Upper lobe of right lung (tissue), 1 donor: ENCODE measurements at regions not wholly inside any gene's neighbourhood (a gene's known extent, or its start where the extent isn't known, plus 50 kb on each side); places are given as distances from the start of the nearest gene placed in this dataset.

ENCODE experiments used
- ATAC-seq: fragments of 200-7000 bp; cut with Tn5 transposase; one replicate; pipeline ENCODE4 v1.9.1; 2020; ENCODE audit warnings: mild to moderate bottlenecking, moderate library complexity
- DNase-seq: peaks from one replicate; pipeline ENCODE4 v3.0.0-alpha.2; 2020
- H3K27ac ChIP-seq: fragments of 200-600 bp; one replicate; pipeline ENCODE4 v1.8.0; 2022
- H3K27me3 ChIP-seq: fragments of 200-600 bp; one replicate; pipeline ENCODE4 v1.8.0; 2022; ENCODE audit warnings: mild to moderate bottlenecking
- H3K36me3 ChIP-seq: fragments of 200-600 bp; one replicate; pipeline ENCODE4 v1.8.0; 2022
- H3K4me1 ChIP-seq: fragments of 200-600 bp; one replicate; pipeline ENCODE4 v1.8.0; 2022
- H3K4me3 ChIP-seq: fragments of 200-600 bp; one replicate; pipeline ENCODE4 v1.8.0; 2022; ENCODE audit warnings: mild to moderate bottlenecking
- H3K9me3 ChIP-seq: fragments of 200-600 bp; one replicate; pipeline ENCODE4 v1.8.0; 2022
- CTCF ChIP-seq: fragments of 200-600 bp; IDR thresholded peaks from one replicate; pipeline ENCODE4 v1.8.0; 2022; ENCODE audit warnings: antibody characterized with exemption
- intact Hi-C: fragments of 100-400 bp; cut with DNase I; formaldehyde crosslinking; loops from one replicate; pipeline ENCODE4 v1.11.0; 2022
- donor health status: DM: no; HTN: yes; CAD: no; lungs with severe emphysema.

GRCh38 chr1:82451191-82451590 is 650.5 kb downstream of the ADGRL2 start:
- intact Hi-C loops = no loop called here
- no peak for TF ChIP-seq CTCF
- no peak overlapping the region for H3K27ac ChIP-seq
- no peaks in the 10 kb centered on the region for H3K4me1 ChIP-seq
- peaks cover 10% of the 10 kb centered on the region for H3K9me3 ChIP-seq
- H3K27me3 ChIP-seq = no peaks in the 10 kb centered on the region
- H3K36me3 ChIP-seq = no peaks in the 10 kb centered on the region
- ATAC-seq (no peak), DNase-seq (no peak)
- H3K4me3 ChIP-seq = no peak overlapping the region

GRCh38 chr1:82449506-82450057 is 648.8 kb downstream of the ADGRL2 start:
- no peak for DNase-seq
- Histone ChIP-seq H3K4me1 (no peaks in the 10 kb centered on the region), H3K36me3 (no peaks in the 10 kb centered on the region), H3K4me3 (no peak overlapping the region), H3K27me3 (no peaks in the 10 kb centered on the region), H3K9me3 (peaks cover 10% of the 10 kb centered on the region), H3K27ac (no peak overlapping the region)
- no peak for ATAC-seq
- intact Hi-C loops = no loop called here
- TF ChIP-seq CTCF = no peak

- no peak for DNase-seq
- no peak for ATAC-seq
- TF ChIP-seq CTCF = no peak
Observed at GRCh38 chr1:82446955-82447354, 646.2 kb downstream of the ADGRL2 start.

GRCh38 chr1:82446236-82446635 is 645.5 kb downstream of the ADGRL2 start:
- intact Hi-C loops = no loop called here
- Histone ChIP-seq H3K4me3 (no peak overlapping the region), H3K9me3 (no peaks in the 10 kb centered on the region), H3K4me1 (no peaks in the 10 kb centered on the region), H3K27ac (no peak overlapping the region), H3K36me3 (no peaks in the 10 kb centered on the region), H3K27me3 (no peaks in the 10 kb centered on the region)
- ATAC-seq (no peak), DNase-seq (no peak)
- TF ChIP-seq CTCF = no peak

More at GRCh38 chr1:82446955-82447354, 646.2 kb downstream of the ADGRL2 start:
- intact Hi-C loops = no loop called here
- Histone ChIP-seq H3K4me3 (no peak overlapping the region), H3K4me1 (no peaks in the 10 kb centered on the region), H3K9me3 (peaks cover 4% of the 10 kb centered on the region), H3K36me3 (no peaks in the 10 kb centered on the region), H3K27me3 (no peaks in the 10 kb centered on the region), H3K27ac (no peak overlapping the region)

- Histone ChIP-seq H3K4me1 (no peaks in the 10 kb centered on the region), H3K36me3 (no peaks in the 10 kb centered on the region), H3K27me3 (no peaks in the 10 kb centered on the region), H3K4me3 (no peak overlapping the region), H3K27ac (no peak overlapping the region), H3K9me3 (no peaks in the 10 kb centered on the region)
- no peak for TF ChIP-seq CTCF
- ATAC-seq (no peak), DNase-seq (no peak)
- intact Hi-C loops = no loop called here
Observed at GRCh38 chr1:82445827-82446226, 645.1 kb downstream of the ADGRL2 start.

- H3K4me1 ChIP-seq = no peaks in the 10 kb centered on the region
- no peaks in the 10 kb centered on the region for H3K27me3 ChIP-seq
- no peak overlapping the region for H3K27ac ChIP-seq
- no peak for TF ChIP-seq CTCF
- H3K4me3 ChIP-seq = no peak overlapping the region
- ATAC-seq = no peak
- H3K9me3 ChIP-seq = no peaks in the 10 kb centered on the region
- no peaks in the 10 kb centered on the region for H3K36me3 ChIP-seq
- DNase-seq = no peak
- intact Hi-C loops = no loop called here
Observed at GRCh38 chr1:82445132-82445531, 644.4 kb downstream of the ADGRL2 start.
